GM12878 (cell line): ENCODE measurements at regions not wholly inside any gene's neighbourhood (a gene's known extent, or its start where the extent isn't known, plus 50 kb on each side); places are given as distances from the start of the nearest gene placed in this dataset.
A peak's percentile ranks its signal among the peaks of the same experiment; 100 is the strongest.

Experiments used
- ATAC-seq: fragments of 200-7000 bp; cut with Tn5 transposase; 3 replicates; pipeline ENCODE4 v1.9.1; 2020; ENCODE audit warnings: mild to moderate bottlenecking, moderate library complexity
- BruUV-seq: library from RNA; stranded (reverse); fragments of 400-500 nt; replicated peaks from 2 replicates; lab custom pipeline; 2021; lab: Mats Ljungman, UMichigan
- CTCF ChIA-PET: fragments of 300-600 bp; sonication (Branson Sonifier 250); formaldehyde crosslinking; extraction: SDS; loops from one replicate; lab custom pipeline; 2021; ENCODE audit warnings: inconsistent platforms; lab: Yijun Ruan, JAX
- POLR2A ChIA-PET: fragments of 350-600 bp; formaldehyde crosslinking; extraction: SDS; loops from one replicate; lab custom pipeline; 2021; ENCODE audit warnings: inconsistent platforms; lab: Charles Lee
- RAD21 ChIA-PET: fragments of 300-600 bp; sonication (Branson Sonifier 250); formaldehyde crosslinking; loops from one replicate; lab custom pipeline; 2023; ENCODE audit warnings: antibody characterized with exemption; ENCODE audit not compliant: unreplicated experiment; lab: Charles Lee
- SMC1A ChIA-PET: fragments of 300-600 bp; sonication (Branson Sonifier 250); formaldehyde crosslinking; loops from one replicate; lab custom pipeline; 2023; ENCODE audit not compliant: unreplicated experiment, uncharacterized antibody; lab: Charles Lee
- DNase-seq: peaks from one replicate; pipeline ENCODE4 v3.0.0-alpha.2; 2011; ENCODE audit warnings: low read depth, low spot score
- FAIRE-seq: peaks from 3 replicates; lab custom pipeline; 2011; peaks lifted over from hg19 to GRCh38; lab: Jason Lieb, UNC
- H2AFZ ChIP-seq: 2 replicates; pipeline ENCODE4 v1.6.0; 2011; ENCODE audit warnings: low read depth, low read length, control low read depth; ENCODE audit not compliant: control insufficient read depth
- H3K27ac ChIP-seq: 2 replicates; pipeline ENCODE4 v1.5.1; 2011; ENCODE audit warnings: control low read depth; ENCODE audit not compliant: control insufficient read depth, insufficient read depth
- H3K27me3 ChIP-seq, 2 experiments: replicated peaks in 1 of 2; 2 replicates each; pipeline versions ENCODE4 v1.6.0 to v1.6.1; 2011; ENCODE audit warnings: low read length in 1 of 2; ENCODE audit not compliant: control insufficient read depth in 2 of 2, insufficient read depth in 2 of 2
- H3K36me3 ChIP-seq, 2 experiments: 2 replicates each; pipeline ENCODE4 v1.5.1; 2011; ENCODE audit warnings: low read length in 1 of 2; ENCODE audit not compliant: control insufficient read depth in 2 of 2, insufficient read depth in 2 of 2
- H3K4me1 ChIP-seq: 2 replicates; pipeline ENCODE4 v1.6.1; 2011; ENCODE audit warnings: mild to moderate bottlenecking, low read length, moderate library complexity, mixed read lengths; ENCODE audit not compliant: control insufficient read depth, insufficient read depth
- H3K4me2 ChIP-seq: 2 replicates; pipeline ENCODE4 v1.6.0; 2011; ENCODE audit warnings: control low read depth; ENCODE audit not compliant: control insufficient read depth, insufficient read depth
- H3K4me3 ChIP-seq: fragments of 200-600 bp; sonication (generic); 2 replicates; pipeline ENCODE4 v1.5.1; 2016
- H3K79me2 ChIP-seq: 2 replicates; pipeline ENCODE4 v1.6.0; 2011; ENCODE audit warnings: low read length; ENCODE audit not compliant: control insufficient read depth, insufficient read depth
- H3K9ac ChIP-seq: 2 replicates; pipeline ENCODE4 v1.8.0; 2011; ENCODE audit warnings: low read length, control low read depth, mixed read lengths; ENCODE audit not compliant: control insufficient read depth, insufficient read depth
- H3K9me3 ChIP-seq: replicated peaks from 3 replicates; pipeline ENCODE4 v1.5.1; 2011; ENCODE audit warnings: mild to moderate bottlenecking, low read length; ENCODE audit not compliant: control insufficient read depth, insufficient read depth
- H4K20me1 ChIP-seq: 2 replicates; pipeline ENCODE4 v1.6.0; 2011; ENCODE audit not compliant: control insufficient read depth, insufficient read depth
- ASH2L ChIP-seq: fragments of 300-600, 200-600 bp; sonication (generic); IDR thresholded peaks from 2 replicates; pipeline ENCODE4 v1.6.1; 2017; ENCODE audit warnings: low read depth, mild to moderate bottlenecking, borderline replicate concordance
- CTCF ChIP-seq, 3 experiments: IDR thresholded peaks in 2 of 3; conservative IDR thresholded peaks in 1 of 3; 2 replicates each; pipeline ENCODE4 v1.5.1; 2011; ENCODE audit warnings: low read depth in 3 of 3, low read length in 3 of 3, mild to moderate bottlenecking in 3 of 3, control low read depth in 2 of 3, moderate library complexity in 2 of 3, inconsistent platforms in 1 of 3, mixed read lengths in 1 of 3; ENCODE audit not compliant: control insufficient read depth in 2 of 3, insufficient read depth in 1 of 3; ENCODE audit errors: extremely low read depth in 1 of 3
- MXI1 ChIP-seq: fragments of 150-350 bp; IDR thresholded peaks from 2 replicates; pipeline ENCODE4 v1.6.1; 2011; ENCODE audit warnings: low read depth, mild to moderate bottlenecking, inconsistent platforms, low read length, improper control_type of control experiment
- NKRF ChIP-seq: fragments of 450-650 bp; conservative IDR thresholded peaks from 2 replicates; pipeline ENCODE4 v1.6.1; 2017; ENCODE audit warnings: mild to moderate bottlenecking, moderate library complexity
- RAD21 ChIP-seq: IDR thresholded peaks from 2 replicates; pipeline ENCODE4 v1.6.1; 2011; ENCODE audit warnings: mild to moderate bottlenecking, low read depth, low read length, moderate library complexity; ENCODE audit not compliant: insufficient read depth
- SMC3 ChIP-seq: IDR thresholded peaks from 2 replicates; pipeline ENCODE4 v1.6.1; 2011; ENCODE audit warnings: low read length, improper control_type of control experiment, borderline replicate concordance
- ZBTB11 ChIP-seq: fragments of 450-650 bp; formaldehyde crosslinking; IDR thresholded peaks from 2 replicates; pipeline ENCODE4 v1.5.0; 2022; ENCODE audit warnings: mild to moderate bottlenecking, missing genetic modification characterization
- ZNF274 ChIP-seq: IDR thresholded peaks from one replicate; pipeline ENCODE4 v1.8.0; 2011; ENCODE audit not compliant: insufficient read length, insufficient read depth
- ZNF384 ChIP-seq: IDR thresholded peaks from 2 replicates; pipeline ENCODE4 v1.6.1; 2012; ENCODE audit warnings: low read depth, mild to moderate bottlenecking, low read length, improper control_type of control experiment, borderline replicate concordance
- ZZZ3 ChIP-seq: IDR thresholded peaks from 2 replicates; pipeline ENCODE4 v1.6.1; 2011; ENCODE audit warnings: low read depth; ENCODE audit not compliant: control insufficient read depth, insufficient read length
- in situ Hi-C: fragments of 300-500 bp; cut with MboI; formaldehyde crosslinking; loops from 9 replicates; pipeline ENCODE4 v1.14.3; 2018; ENCODE audit warnings: mixed read lengths
- intact Hi-C: fragments of 100-400 bp; cut with micrococcal nuclease; formaldehyde crosslinking; loops from one replicate; pipeline ENCODE4 v1.14.2; 2022; ENCODE audit not compliant: unreplicated experiment

- RAD21 ChIA-PET: no interaction called here
- no peak for ATAC-seq
- FAIRE-seq: no peak
- Histone ChIP-seq H4K20me1 (no peaks in the 10 kb centered on the region), H3K9me3 (no peaks in the 10 kb centered on the region; the same call in 2 of the 3 replicates), H3K9ac (no peak overlapping the region), H2AFZ (no peak overlapping the region), H3K27ac (no peak overlapping the region), H3K79me2 (no peaks in the 10 kb centered on the region), H3K36me3 (no peaks in the 10 kb centered on the region), H3K4me2 (no peak overlapping the region), H3K4me1 (no peaks in the 10 kb centered on the region), H3K4me3 (no peak overlapping the region)
- POLR2A ChIA-PET: no interaction called here
- intact Hi-C loops: loop anchor here (5.0 kb wide), 1 partner anchor 190 kb away; no protein-coding TSS in a partner anchor
- SMC1A ChIA-PET: no interaction called here
- no peak for DNase-seq
- CTCF ChIA-PET: interaction anchor here (1.9 kb wide), 1 partner anchor 69 kb away, joined by 11 read pairs; no protein-coding TSS in a partner anchor
- in situ Hi-C loops: no loop called here
- TF ChIP-seq SMC3 (peak; percentile 11; the same call in 1 of the 2 replicates), ASH2L (no peak), MXI1 (no peak), CTCF (IDR thresholded peaks at IDR 0.05 in 2 of 3, conservative IDR thresholded peaks at IDR 0.05 in 1 of 3; ENCODE audit: control insufficient read depth in 2 of 3, extremely low read depth in 1 of 3, insufficient read depth in 1 of 3, low read depth in 3 of 3, low read length in 3 of 3) (peak; percentile 10 to 28 (median 26); a peak in 2 of 6 replicates), RAD21 (peak; percentile 35; the same call in 1 of the 2 replicates), ZNF384 (no peak)
- TF ChIP-seq, all 136 proteins: peak for 3
- no peaks in the 10 kb centered on the region for H3K27me3 ChIP-seq
- BruUV-seq: no TSS peak
These were observed 337.3 kb upstream of the GHITM start for GRCh38 chr10:83801983-83802382.

GRCh38 chr10:83806717-83807116 lies 332.6 kb upstream of the GHITM start:
- DNase-seq: no peak
- no TSS peak for BruUV-seq
- H3K79me2 ChIP-seq: no peaks in the 10 kb centered on the region
- ATAC-seq: no peak
- H3K36me3 ChIP-seq: no peaks in the 10 kb centered on the region
- in situ Hi-C loops: no loop called here
- no peaks in the 10 kb centered on the region for H3K9me3 ChIP-seq
- POLR2A ChIA-PET: no interaction called here
- intact Hi-C loops: no loop called here
- H2AFZ ChIP-seq: no peak overlapping the region
- TF ChIP-seq ZBTB11 (CRISPR knock-in tag) (no peak), ZNF274 (no peak), ZZZ3 (no peak), NKRF (no peak)
- TF ChIP-seq, all 136 proteins: peak for 0
- ChIA-PET CTCF (no interaction called here), SMC1A (no interaction called here), RAD21 (no interaction called here)
- Histone ChIP-seq H3K9ac (no peak overlapping the region), H3K4me2 (no peak overlapping the region), H3K4me3 (no peak overlapping the region), H3K27me3 (no peaks in the 10 kb centered on the region), H3K27ac (no peak overlapping the region), H4K20me1 (no peaks in the 10 kb centered on the region), H3K4me1 (no peaks in the 10 kb centered on the region)
- no peak for FAIRE-seq
